ENCODE measurements at regions not wholly inside any gene's neighbourhood (a gene's known extent, or its start where the extent isn't known, plus 50 kb on each side); places are given as distances from the start of the nearest gene placed in this dataset.
A peak's percentile ranks its signal among the peaks of the same experiment; 100 is the strongest.

DNA sequence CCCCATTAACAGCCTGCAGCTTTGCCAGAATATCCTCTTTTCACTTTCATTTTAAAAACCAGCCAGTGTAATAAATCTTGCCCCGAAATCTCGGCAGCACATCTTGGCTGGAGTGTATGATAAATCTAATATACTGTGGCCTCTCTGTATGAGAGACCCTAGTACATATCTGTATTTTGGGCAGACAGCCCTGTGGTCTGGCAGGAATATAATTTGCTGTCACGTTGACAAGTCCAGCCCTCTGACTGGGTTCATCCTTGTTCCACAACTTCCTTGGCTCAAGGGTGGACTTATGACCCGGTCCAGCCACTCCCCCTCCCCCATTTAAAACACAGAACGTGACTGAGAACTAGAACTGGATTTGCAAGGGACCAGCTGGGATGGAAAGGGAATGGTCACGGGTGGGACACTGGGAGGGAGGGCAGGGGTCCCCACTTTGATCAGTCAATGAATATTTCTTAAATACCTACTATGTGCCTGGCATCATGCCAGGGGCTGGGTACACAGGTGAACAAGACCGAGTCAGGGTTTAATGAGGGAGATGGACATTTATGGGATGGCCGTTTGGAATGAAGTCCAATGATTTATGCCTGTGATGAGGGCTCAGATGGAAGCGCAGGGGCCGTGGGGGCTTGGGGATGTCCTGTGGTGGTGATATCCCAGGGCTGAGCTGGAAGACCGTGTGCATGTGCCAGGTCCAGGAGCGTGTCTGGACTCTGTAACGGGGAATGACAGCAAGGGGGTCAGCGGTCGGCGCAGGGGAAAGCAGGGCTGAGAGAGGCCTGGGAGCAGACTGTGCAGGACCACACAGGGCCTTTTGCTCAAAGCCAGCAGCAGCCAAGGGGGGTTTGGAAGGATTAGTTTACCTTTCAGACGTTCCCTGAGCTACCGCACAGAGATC lies 190.5 kb downstream of the PHETA1 start:
- no peaks in the 10 kb centered on the region for H3K9me3 Mint-ChIP-seq
- H3K27ac Mint-ChIP-seq: no peak overlapping the region
- no peaks in the 10 kb centered on the region for H3K36me3 Mint-ChIP-seq
- peaks cover 39% of the 10 kb centered on the region for H3K4me1 Mint-ChIP-seq (ENCODE audit: unreplicated experiment)
- TF ChIP-seq, protein P1, sequence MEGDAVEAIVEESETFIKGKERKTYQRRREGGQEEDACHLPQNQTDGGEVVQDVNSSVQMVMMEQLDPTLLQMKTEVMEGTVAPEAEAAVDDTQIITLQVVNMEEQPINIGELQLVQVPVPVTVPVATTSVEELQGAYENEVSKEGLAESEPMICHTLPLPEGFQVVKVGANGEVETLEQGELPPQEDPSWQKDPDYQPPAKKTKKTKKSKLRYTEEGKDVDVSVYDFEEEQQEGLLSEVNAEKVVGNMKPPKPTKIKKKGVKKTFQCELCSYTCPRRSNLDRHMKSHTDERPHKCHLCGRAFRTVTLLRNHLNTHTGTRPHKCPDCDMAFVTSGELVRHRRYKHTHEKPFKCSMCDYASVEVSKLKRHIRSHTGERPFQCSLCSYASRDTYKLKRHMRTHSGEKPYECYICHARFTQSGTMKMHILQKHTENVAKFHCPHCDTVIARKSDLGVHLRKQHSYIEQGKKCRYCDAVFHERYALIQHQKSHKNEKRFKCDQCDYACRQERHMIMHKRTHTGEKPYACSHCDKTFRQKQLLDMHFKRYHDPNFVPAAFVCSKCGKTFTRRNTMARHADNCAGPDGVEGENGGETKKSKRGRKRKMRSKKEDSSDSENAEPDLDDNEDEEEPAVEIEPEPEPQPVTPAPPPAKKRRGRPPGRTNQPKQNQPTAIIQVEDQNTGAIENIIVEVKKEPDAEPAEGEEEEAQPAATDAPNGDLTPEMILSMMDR (conservative IDR thresholded peaks at IDR 0.05): no peak
- H3K4me3 Mint-ChIP-seq: no peak overlapping the region
- DNase-seq (ENCODE audit: extremely low spot score, unreplicated experiment): no peak
- peaks cover 41% of the 10 kb centered on the region for H3K27me3 Mint-ChIP-seq

DNA sequence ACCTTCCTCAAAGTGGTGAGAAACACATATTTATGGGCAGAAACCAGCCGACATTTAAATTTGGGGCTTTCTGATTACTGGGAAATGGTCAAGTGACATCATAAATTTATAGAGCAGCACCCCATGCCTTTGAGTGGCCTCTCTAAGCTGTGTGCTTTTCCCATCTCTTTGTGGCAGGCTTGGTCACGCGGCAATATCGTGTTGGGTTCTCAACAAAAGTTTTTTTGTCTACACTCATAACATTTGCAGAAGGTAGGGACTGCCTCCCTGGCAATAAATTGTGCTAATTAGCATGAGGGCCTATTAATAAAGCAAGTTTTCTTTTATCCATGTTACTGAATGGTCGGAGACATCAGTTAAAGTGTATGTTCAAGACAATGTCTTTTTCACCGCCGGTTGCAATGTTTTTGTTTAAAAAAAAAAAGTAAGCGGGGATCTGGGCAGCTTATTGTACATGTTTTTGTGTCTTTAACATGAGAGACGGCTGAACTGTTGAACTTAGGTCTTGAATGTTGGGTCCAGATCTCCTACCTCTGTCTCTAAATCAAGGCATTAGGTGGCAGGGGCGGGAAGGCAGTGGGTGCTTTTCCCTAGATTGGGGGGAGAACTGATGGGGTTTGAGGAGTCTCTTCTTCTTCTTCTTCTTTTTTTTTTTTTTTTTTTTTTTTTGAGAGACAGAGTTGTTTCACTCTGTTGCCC lies 193.3 kb downstream of the PHETA1 start:
- DNase-seq (ENCODE audit: extremely low spot score, unreplicated experiment): no peak
- Mint-ChIP-seq H3K27me3 (peaks cover 24% of the 10 kb centered on the region), H3K9me3 (no peaks in the 10 kb centered on the region), H3K27ac (peak overlapping the region; percentile 3), H3K36me3 (no peaks in the 10 kb centered on the region), H3K4me1 (ENCODE audit: unreplicated experiment) (peaks cover 33% of the 10 kb centered on the region), H3K4me3 (no peak overlapping the region)
- TF ChIP-seq, protein P1 (conservative IDR thresholded peaks at IDR 0.05): no peak

DNA sequence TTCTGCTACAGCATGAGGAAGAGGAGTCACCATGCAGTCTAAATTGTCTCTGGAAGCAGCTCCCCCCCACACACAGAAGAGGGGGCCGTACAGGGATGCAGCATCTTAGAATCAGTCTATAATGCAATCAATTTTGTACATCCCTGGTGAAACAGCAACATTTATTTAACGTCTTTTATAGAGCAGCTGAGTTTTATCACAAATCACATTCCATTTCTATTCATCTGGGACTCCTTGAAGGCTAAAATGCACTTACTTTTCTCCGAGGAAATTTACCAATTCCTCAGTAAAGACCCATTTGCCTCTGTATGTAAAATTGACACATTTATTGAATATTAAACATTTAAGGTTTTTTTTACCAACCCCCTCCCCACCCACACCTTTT lies 193.9 kb downstream of the PHETA1 start:
- no peak overlapping the region for H3K4me3 Mint-ChIP-seq
- DNase-seq (ENCODE audit: extremely low spot score, unreplicated experiment): no peak
- H3K27ac Mint-ChIP-seq: no peak overlapping the region
- no peaks in the 10 kb centered on the region for H3K9me3 Mint-ChIP-seq
- peaks cover 22% of the 10 kb centered on the region for H3K27me3 Mint-ChIP-seq
- TF ChIP-seq, protein P1 (conservative IDR thresholded peaks at IDR 0.05): no peak
- no peaks in the 10 kb centered on the region for H3K36me3 Mint-ChIP-seq
- peaks cover 27% of the 10 kb centered on the region for H3K4me1 Mint-ChIP-seq (ENCODE audit: unreplicated experiment)

DNA sequence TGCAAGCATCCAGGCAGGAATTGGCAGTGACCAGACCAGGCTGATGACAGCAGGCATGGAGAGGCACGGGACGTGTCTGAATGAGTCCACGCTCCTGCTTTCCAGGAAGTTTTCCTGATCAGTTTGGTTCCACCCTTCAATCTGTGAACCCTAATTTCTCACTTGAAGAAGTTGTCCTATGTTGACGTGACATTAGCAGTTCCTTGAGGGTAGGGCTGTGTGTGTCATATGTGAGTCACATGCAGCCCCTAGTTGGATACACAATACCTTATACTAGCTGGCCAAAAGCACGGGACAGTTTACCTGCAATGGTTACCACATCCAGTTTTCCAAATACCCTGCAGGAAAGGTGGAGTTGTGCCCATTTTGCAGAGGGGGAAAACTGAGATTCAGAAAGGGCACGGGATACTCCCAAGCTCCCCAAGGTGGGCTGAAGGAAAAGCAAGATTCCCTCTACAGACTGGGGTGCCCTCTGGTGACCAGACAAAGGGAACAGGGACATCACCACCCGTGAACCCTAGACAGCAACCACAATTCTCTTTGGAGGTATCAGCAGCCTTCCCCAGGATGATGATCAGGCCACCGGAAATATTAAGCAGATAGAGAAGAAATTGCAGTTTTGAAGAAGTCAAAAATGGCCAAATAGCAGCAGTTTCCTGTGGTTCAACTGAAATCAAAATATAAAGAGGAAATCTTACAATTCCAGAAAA lies 194.5 kb downstream of the PHETA1 start:
- H3K4me1 Mint-ChIP-seq (ENCODE audit: unreplicated experiment): peaks cover 26% of the 10 kb centered on the region
- no peak for DNase-seq (ENCODE audit: extremely low spot score, unreplicated experiment)
- TF ChIP-seq, protein P1 (conservative IDR thresholded peaks at IDR 0.05): peak; percentile 32
- peaks cover 26% of the 10 kb centered on the region for H3K27me3 Mint-ChIP-seq
- no peaks in the 10 kb centered on the region for H3K36me3 Mint-ChIP-seq
- H3K9me3 Mint-ChIP-seq: no peaks in the 10 kb centered on the region
- H3K4me3 Mint-ChIP-seq: no peak overlapping the region
- no peak overlapping the region for H3K27ac Mint-ChIP-seq

DNA sequence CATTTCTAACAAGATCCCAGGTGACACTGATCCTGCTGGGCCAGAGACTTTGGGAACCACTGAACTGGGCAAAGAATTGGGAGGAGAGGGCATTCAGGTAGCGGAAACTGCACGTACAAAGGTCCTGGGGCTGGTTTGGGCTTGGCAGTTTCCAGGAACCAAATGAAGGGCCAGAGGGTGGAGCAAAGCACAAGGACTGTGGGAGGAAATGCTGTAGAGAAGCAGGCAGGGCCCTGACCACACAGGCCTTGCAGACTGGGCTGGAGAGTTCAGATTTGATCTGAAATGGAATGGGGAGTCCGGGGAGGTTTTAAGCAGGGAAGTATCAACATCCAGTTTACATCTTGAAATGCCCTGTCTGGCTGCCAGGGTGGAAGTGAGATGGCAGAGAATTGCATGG lies 195.1 kb downstream of the PHETA1 start:
- H3K4me3 Mint-ChIP-seq: no peak overlapping the region
- peaks cover 29% of the 10 kb centered on the region for H3K27me3 Mint-ChIP-seq
- TF ChIP-seq, protein P1 (conservative IDR thresholded peaks at IDR 0.05): no peak
- no peaks in the 10 kb centered on the region for H3K9me3 Mint-ChIP-seq
- H3K27ac Mint-ChIP-seq: no peak overlapping the region
- no peak for DNase-seq (ENCODE audit: extremely low spot score, unreplicated experiment)
- peaks cover 26% of the 10 kb centered on the region for H3K4me1 Mint-ChIP-seq (ENCODE audit: unreplicated experiment)
- H3K36me3 Mint-ChIP-seq: no peaks in the 10 kb centered on the region

All from type B pancreatic cell (in vitro differentiated cells).